ENCODE measurements at regions not wholly inside any gene's neighbourhood (a gene's known extent, or its start where the extent isn't known, plus 50 kb on each side); places are given as distances from the start of the nearest gene placed in this dataset.

DNA sequence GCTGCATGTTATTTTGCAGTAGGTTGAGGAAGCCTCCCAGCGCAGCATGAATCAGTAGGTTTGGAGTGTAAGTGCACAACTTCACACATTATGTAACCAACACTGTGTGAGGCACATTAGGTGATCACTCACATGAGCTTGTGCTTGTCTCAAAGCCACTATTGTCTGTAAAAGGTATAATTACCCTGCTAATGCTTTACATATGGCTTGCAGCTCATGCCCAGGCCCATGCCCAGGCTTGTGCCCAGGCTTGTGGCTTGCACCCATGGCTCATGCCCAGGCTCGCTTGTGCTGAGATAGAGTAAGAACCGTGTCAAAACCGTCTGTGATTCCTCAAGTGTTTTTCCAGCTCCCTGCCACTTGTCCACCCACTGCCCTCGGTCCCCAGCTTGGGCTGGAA lies 596.3 kb downstream of the LTN1 start:
- no peak for TF ChIP-seq POLR2A (IDR thresholded peaks at IDR 0.05)
- TF ChIP-seq, protein P1, sequence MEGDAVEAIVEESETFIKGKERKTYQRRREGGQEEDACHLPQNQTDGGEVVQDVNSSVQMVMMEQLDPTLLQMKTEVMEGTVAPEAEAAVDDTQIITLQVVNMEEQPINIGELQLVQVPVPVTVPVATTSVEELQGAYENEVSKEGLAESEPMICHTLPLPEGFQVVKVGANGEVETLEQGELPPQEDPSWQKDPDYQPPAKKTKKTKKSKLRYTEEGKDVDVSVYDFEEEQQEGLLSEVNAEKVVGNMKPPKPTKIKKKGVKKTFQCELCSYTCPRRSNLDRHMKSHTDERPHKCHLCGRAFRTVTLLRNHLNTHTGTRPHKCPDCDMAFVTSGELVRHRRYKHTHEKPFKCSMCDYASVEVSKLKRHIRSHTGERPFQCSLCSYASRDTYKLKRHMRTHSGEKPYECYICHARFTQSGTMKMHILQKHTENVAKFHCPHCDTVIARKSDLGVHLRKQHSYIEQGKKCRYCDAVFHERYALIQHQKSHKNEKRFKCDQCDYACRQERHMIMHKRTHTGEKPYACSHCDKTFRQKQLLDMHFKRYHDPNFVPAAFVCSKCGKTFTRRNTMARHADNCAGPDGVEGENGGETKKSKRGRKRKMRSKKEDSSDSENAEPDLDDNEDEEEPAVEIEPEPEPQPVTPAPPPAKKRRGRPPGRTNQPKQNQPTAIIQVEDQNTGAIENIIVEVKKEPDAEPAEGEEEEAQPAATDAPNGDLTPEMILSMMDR (IDR thresholded peaks at IDR 0.05), result no peak

Data from transverse colon (tissue), 3 donors.